ENCODE measurements at regions not wholly inside any gene's neighbourhood (a gene's known extent, or its start where the extent isn't known, plus 50 kb on each side); places are given as distances from the start of the nearest gene placed in this dataset.

DNA sequence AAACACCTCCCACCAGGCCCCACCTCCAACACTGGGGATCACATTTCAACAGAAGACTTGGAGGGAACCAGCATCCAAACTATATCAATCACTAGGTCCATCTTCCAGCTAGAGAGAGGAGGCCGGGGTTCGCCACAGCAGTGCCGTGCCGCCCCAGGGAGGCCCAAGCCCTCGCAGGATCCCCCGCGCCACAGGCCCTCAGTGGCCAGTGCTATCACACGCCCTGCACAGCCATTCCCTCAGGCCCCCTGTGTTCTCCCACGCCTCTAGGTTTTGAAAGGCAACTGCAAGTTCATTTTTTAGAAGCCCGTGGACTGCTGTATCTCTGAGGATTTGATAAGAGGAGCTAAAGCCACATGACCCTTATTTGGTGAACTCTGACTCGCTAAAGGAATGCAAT is 136.4 kb downstream of the OAT start:
- Histone ChIP-seq H3K27me3 (ENCODE audit: control insufficient read depth in 3 of 3, insufficient read depth in 3 of 3, low read length in 2 of 3) (no peaks in the 10 kb centered on the region), H3K9me3 (ENCODE audit: control insufficient read depth in 4 of 4, insufficient read depth in 3 of 4, low read length in 3 of 4) (peaks cover 0 to 12% (median 0%) of the 10 kb centered on the region in 4 donors), H3K36me3 (ENCODE audit: control insufficient read depth in 4 of 4, insufficient read depth in 4 of 4, low read length in 4 of 4) (no peaks in the 10 kb centered on the region), H3K4me3 (no peak overlapping the region), H3K9ac (ENCODE audit: insufficient read depth in 1 of 2, low read length in 2 of 2) (no peak overlapping the region), H3K27ac (ENCODE audit: low read depth in 1 of 2, low read length in 1 of 2) (no peak overlapping the region), H3K4me1 (ENCODE audit: control insufficient read depth in 5 of 5, insufficient read depth in 5 of 5, low read length in 5 of 5) (no peaks in the 10 kb centered on the region)
- DNase-seq, result no peak
- ATAC-seq (ENCODE audit: insufficient read depth, low FRiP score), result no peak
- TF ChIP-seq CTCF (IDR thresholded peaks at IDR 0.05; ENCODE audit: control extremely low read depth, extremely low read depth), result no peak
- 93 to 97% methylated on average over 11 of the region's 11 CpGs for WGBS, 2 donors

DNA sequence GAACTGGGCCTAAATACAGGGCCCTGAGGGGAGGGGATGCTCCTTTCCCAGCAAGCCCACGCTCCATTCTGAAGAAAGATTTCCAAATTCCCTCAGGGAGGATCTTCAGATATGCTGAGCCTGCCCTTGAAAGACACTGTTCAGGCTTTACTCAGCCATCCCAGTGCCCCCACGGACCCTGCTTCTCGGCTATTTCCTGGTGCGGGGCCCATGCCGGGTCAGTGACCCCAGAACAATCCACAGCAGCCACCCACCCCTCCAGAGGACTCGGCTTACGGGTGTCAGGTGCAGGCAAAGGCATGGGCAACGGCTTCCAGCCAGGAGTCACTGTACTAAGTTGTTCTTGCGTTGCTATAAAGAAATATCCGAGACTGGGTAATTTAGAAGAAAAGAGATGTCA is 137.1 kb downstream of the OAT start:
- Histone ChIP-seq H3K36me3 (ENCODE audit: control insufficient read depth in 4 of 4, insufficient read depth in 4 of 4, low read length in 4 of 4) (no peaks in the 10 kb centered on the region), H3K4me1 (ENCODE audit: control insufficient read depth in 5 of 5, insufficient read depth in 5 of 5, low read length in 5 of 5) (no peaks in the 10 kb centered on the region), H3K27me3 (ENCODE audit: control insufficient read depth in 3 of 3, insufficient read depth in 3 of 3, low read length in 2 of 3) (no peaks in the 10 kb centered on the region), H3K9ac (ENCODE audit: insufficient read depth in 1 of 2, low read length in 2 of 2) (no peak overlapping the region), H3K9me3 (ENCODE audit: control insufficient read depth in 4 of 4, insufficient read depth in 3 of 4, low read length in 3 of 4) (peaks cover 0 to 12% (median 0%) of the 10 kb centered on the region in 4 donors), H3K4me3 (no peak overlapping the region), H3K27ac (ENCODE audit: low read depth in 1 of 2, low read length in 1 of 2) (no peak overlapping the region)
- WGBS, 2 donors, result 91 to 97% methylated on average over 10 of the region's 10 CpGs
- no peak for DNase-seq
- TF ChIP-seq CTCF (IDR thresholded peaks at IDR 0.05; ENCODE audit: control extremely low read depth, extremely low read depth), result no peak
- no peak for ATAC-seq (ENCODE audit: insufficient read depth, low FRiP score)

DNA sequence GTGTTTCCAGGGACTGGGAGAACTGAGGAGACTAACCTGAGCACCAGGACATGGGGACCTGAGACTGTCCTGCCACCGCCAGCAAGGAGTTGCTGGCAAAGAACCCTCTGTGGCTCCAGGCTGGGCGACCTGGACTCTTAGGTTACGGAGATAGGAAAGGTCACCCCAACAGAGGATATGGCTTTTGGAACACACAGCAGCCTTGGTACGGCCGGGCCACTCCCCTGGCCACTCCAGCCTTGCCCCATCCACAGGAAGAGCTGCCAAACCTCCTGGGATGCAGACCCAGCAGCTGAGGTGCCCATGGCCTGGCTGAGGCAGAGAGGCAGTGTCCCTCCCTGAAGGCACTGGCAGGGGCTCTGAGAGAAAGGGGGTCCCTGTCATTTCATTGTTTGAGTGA is 137.8 kb downstream of the OAT start:
- H3K4me1 ChIP-seq (ENCODE audit: control insufficient read depth in 5 of 5, insufficient read depth in 5 of 5, low read length in 5 of 5), result no peaks in the 10 kb centered on the region
- no peaks in the 10 kb centered on the region for H3K36me3 ChIP-seq (ENCODE audit: control insufficient read depth in 4 of 4, insufficient read depth in 4 of 4, low read length in 4 of 4)
- no peak overlapping the region for H3K27ac ChIP-seq (ENCODE audit: low read depth in 1 of 2, low read length in 1 of 2)
- 91 to 94% methylated on average over 5 of the region's 5 CpGs for WGBS, 2 donors
- ATAC-seq (ENCODE audit: insufficient read depth, low FRiP score) (no peak), DNase-seq (no peak)
- no peak overlapping the region for H3K4me3 ChIP-seq
- H3K27me3 ChIP-seq (ENCODE audit: control insufficient read depth in 3 of 3, insufficient read depth in 3 of 3, low read length in 2 of 3), result no peaks in the 10 kb centered on the region
- no peak overlapping the region for H3K9ac ChIP-seq (ENCODE audit: insufficient read depth in 1 of 2, low read length in 2 of 2)
- H3K9me3 ChIP-seq (ENCODE audit: control insufficient read depth in 4 of 4, insufficient read depth in 3 of 4, low read length in 3 of 4), result peaks cover 0 to 12% (median 0%) of the 10 kb centered on the region in 4 donors
- no peak for TF ChIP-seq CTCF (IDR thresholded peaks at IDR 0.05; ENCODE audit: control extremely low read depth, extremely low read depth)

GRCh38 chr10:124279882-124280281 is 138.8 kb downstream of the OAT start:
- Histone ChIP-seq H3K9ac (ENCODE audit: insufficient read depth in 1 of 2, low read length in 2 of 2) (no peak overlapping the region), H3K4me3 (no peak overlapping the region), H3K36me3 (ENCODE audit: control insufficient read depth in 4 of 4, insufficient read depth in 4 of 4, low read length in 4 of 4) (no peaks in the 10 kb centered on the region), H3K27ac (ENCODE audit: low read depth in 1 of 2, low read length in 1 of 2) (no peak overlapping the region), H3K9me3 (ENCODE audit: control insufficient read depth in 4 of 4, insufficient read depth in 3 of 4, low read length in 3 of 4) (peaks cover 0 to 12% (median 0%) of the 10 kb centered on the region in 4 donors), H3K4me1 (ENCODE audit: control insufficient read depth in 5 of 5, insufficient read depth in 5 of 5, low read length in 5 of 5) (no peaks in the 10 kb centered on the region), H3K27me3 (ENCODE audit: control insufficient read depth in 3 of 3, insufficient read depth in 3 of 3, low read length in 2 of 3) (no peaks in the 10 kb centered on the region)
- ATAC-seq (ENCODE audit: insufficient read depth, low FRiP score) (peak; percentile 40), DNase-seq (no peak)
- WGBS, 2 donors, result 75 to 86% methylated on average over 8 of the region's 8 CpGs
- no peak for TF ChIP-seq CTCF (IDR thresholded peaks at IDR 0.05; ENCODE audit: control extremely low read depth, extremely low read depth)

All from lung (tissue), 11 donors.